Activated naive CD4-positive, alpha-beta T cell treated with anti-CD3 and anti-CD28 coated beads, Interleukin-2, amount 50 U/mL, for 24 hours (primary cell): ENCODE measurements at regions not wholly inside any gene's neighbourhood (a gene's known extent, or its start where the extent isn't known, plus 50 kb on each side); places are given as distances from the start of the nearest gene placed in this dataset.
"Not testable (repeated sequence)": the region's sequence is repeated elsewhere in the genome, so short reads cannot be mapped to it uniquely, and the experiment has no call there.

ENCODE experiments used
- H3K27ac Mint-ChIP-seq: one replicate; pipeline ENCODE4 v1.8.0; 2021; ENCODE audit warnings: mild to moderate bottlenecking, mixed read lengths
- H3K27me3 Mint-ChIP-seq: one replicate; pipeline ENCODE4 v1.8.0; 2021; ENCODE audit warnings: mixed read lengths
- H3K36me3 Mint-ChIP-seq: one replicate; pipeline ENCODE4 v1.8.0; 2021; ENCODE audit warnings: mixed read lengths
- H3K4me1 Mint-ChIP-seq: one replicate; pipeline ENCODE4 v1.8.0; 2021; ENCODE audit warnings: mixed read lengths
- H3K4me3 Mint-ChIP-seq: one replicate; pipeline ENCODE4 v1.8.0; 2021; ENCODE audit warnings: mild to moderate bottlenecking, mixed read lengths
- H3K9me3 Mint-ChIP-seq: one replicate; pipeline ENCODE4 v1.8.0; 2021; ENCODE audit warnings: mixed read lengths

DNA sequence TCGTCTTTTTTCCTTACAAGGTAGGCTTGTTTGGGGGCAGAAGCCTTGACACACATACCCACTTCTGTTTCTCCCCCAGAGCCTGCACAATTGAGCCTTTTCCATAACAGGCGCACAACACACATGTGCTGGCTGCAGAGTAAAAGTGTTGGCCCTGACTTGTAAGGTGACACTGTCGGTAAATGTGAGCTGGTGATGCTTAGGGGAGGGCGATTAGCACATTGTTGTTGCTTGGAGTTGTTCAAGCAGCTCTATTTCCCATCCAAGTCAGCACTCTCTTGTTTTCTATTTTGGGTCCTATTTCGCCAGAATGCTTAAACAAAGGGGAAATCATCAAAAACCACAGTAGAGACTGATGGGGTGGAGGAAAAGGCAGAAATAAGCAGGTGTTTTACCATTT lies 51.9 kb upstream of the PTPRJ start:
- Mint-ChIP-seq H3K27ac (peak overlapping the region; percentile 61), H3K9me3 (no peaks in the 10 kb centered on the region), H3K4me1 (peaks cover 23% of the 10 kb centered on the region), H3K36me3 (no peaks in the 10 kb centered on the region), H3K27me3 (no peaks in the 10 kb centered on the region), H3K4me3 (no peak overlapping the region)

DNA sequence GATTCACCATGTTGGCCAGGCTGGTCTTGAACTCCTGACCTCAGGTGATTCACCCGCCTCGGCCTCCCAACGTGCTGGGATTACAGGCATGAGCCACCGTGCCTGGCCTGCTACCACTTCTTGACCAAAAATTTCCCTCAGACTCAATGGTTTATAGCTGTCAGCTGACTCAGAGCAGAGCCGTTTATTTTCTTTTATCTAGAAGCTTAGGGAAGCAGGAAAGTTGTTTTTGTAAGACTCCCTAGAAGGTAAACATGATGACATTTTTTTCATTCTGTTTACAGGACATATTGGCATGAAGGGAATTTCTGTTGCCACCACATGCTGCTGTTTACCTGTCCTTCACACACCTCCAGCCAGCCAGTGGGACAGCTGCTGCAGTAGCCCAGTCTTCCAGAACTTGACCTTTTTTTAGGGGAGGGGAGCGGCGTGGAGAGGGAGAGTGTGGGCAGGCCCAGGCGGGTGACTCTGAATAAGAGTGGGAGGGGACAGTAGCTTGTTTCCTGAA lies 56.1 kb upstream of the PTPRJ start:
- no peaks in the 10 kb centered on the region for H3K9me3 Mint-ChIP-seq
- no peak overlapping the region for H3K4me3 Mint-ChIP-seq
- H3K4me1 Mint-ChIP-seq: peaks cover 47% of the 10 kb centered on the region
- H3K27me3 Mint-ChIP-seq: no peaks in the 10 kb centered on the region
- peak overlapping the region; percentile 43 for H3K27ac Mint-ChIP-seq
- H3K36me3 Mint-ChIP-seq: no peaks in the 10 kb centered on the region

DNA sequence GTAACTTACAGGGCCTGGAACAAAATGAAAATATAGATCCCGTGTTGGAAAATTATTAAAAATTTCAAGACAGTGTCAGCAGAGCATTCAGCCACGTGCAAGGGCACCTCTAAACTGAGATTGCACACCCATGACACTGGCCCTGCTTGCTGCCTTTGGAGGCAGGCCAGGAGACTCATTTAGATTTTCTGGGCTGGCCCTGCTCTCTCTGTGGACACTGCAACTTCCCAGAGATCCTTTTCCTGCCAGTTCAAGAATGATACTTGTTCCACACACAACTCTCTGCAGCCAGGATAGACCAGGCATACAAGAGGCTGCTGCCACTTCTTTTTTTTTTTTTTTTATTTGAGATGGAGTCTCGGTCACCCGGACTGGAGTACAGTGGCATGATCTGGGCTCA lies 56.7 kb upstream of the PTPRJ start:
- no peaks in the 10 kb centered on the region for H3K27me3 Mint-ChIP-seq
- H3K27ac Mint-ChIP-seq: no peak overlapping the region
- H3K36me3 Mint-ChIP-seq: no peaks in the 10 kb centered on the region
- H3K4me1 Mint-ChIP-seq: peaks cover 51% of the 10 kb centered on the region
- H3K4me3 Mint-ChIP-seq: no peak overlapping the region
- no peaks in the 10 kb centered on the region for H3K9me3 Mint-ChIP-seq

DNA sequence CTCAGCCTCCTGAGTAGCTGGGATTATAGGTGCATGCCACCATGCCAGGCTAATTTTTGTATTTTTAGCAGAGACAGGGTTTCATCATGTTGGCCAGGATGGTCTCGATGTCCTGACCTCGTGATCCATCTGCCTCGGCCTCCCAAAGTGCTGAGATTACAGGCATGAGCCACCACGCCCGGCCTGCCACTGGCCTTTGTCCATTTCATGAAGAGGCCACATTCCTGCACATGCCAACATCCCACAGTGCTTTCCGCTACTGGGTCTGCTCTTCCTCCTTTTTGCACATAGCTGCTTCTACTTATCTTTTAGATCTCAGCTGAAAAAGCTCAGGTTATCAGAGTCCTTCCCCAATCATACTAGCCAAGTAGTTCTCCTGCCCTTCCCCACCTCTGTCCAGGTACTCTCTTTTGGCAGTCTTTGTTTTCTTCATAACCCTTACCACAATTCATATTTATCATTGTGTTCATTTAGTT lies 59.2 kb upstream of the PTPRJ start:
- peak overlapping the region; percentile 76 for H3K4me3 Mint-ChIP-seq
- H3K27ac Mint-ChIP-seq: peak overlapping the region; percentile 79
- not testable (repeated sequence) for H3K27me3 Mint-ChIP-seq, H3K9me3 Mint-ChIP-seq, H3K36me3 Mint-ChIP-seq
- peaks cover 53% of the 10 kb centered on the region for H3K4me1 Mint-ChIP-seq

DNA sequence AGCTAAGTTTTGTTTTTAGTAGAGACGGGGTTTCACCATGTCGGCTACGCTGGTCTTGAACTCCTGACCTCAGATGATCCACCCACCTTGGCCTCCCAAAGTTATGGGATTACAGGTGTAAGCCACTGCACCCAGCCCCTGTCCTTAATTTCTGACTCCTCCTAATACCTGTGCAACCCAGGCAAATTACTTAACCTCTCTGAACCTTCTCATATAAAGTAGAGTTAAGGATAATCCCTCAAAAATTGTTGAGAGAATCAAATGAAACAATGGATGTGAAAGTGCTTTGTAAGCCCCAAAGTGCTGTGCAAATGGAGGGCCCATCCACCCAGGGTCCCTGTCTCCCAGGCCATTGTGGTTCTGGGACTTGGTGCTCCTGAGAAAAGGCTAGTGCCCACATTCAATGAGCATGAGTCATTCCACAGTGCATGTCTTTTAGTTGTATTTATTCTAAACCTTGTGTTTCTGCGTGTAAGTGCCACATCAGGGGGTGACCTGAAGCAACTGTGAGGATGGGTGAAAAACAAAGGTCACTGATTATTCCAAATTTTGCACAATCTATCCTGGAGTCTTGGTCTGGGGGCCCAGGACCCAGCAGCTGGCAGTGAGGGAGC lies 61.4 kb upstream of the PTPRJ start:
- Mint-ChIP-seq H3K9me3 (no peaks in the 10 kb centered on the region), H3K27ac (no peak overlapping the region), H3K4me3 (no peak overlapping the region), H3K27me3 (no peaks in the 10 kb centered on the region), H3K36me3 (no peaks in the 10 kb centered on the region), H3K4me1 (peaks cover 64% of the 10 kb centered on the region)

DNA sequence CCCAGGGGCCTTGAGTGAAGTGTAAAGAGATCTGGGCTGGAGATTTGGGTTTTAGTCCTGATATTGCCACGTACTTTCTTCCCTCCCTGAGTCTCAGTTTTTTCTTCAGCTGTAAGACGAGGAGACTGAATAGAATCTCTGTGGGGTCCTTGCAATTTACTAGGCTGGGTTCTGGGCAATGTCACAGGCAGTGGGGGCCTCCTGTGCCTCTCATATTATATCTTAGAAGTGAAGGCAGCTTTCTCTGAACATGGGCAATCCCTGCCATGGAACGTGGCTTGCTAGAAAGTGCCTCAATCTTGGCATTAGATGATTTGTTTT lies 62.0 kb upstream of the PTPRJ start:
- no peak overlapping the region for H3K4me3 Mint-ChIP-seq
- peak overlapping the region; percentile 70 for H3K27ac Mint-ChIP-seq
- H3K36me3 Mint-ChIP-seq: no peaks in the 10 kb centered on the region
- no peaks in the 10 kb centered on the region for H3K9me3 Mint-ChIP-seq
- H3K4me1 Mint-ChIP-seq: peaks cover 64% of the 10 kb centered on the region
- no peaks in the 10 kb centered on the region for H3K27me3 Mint-ChIP-seq

DNA sequence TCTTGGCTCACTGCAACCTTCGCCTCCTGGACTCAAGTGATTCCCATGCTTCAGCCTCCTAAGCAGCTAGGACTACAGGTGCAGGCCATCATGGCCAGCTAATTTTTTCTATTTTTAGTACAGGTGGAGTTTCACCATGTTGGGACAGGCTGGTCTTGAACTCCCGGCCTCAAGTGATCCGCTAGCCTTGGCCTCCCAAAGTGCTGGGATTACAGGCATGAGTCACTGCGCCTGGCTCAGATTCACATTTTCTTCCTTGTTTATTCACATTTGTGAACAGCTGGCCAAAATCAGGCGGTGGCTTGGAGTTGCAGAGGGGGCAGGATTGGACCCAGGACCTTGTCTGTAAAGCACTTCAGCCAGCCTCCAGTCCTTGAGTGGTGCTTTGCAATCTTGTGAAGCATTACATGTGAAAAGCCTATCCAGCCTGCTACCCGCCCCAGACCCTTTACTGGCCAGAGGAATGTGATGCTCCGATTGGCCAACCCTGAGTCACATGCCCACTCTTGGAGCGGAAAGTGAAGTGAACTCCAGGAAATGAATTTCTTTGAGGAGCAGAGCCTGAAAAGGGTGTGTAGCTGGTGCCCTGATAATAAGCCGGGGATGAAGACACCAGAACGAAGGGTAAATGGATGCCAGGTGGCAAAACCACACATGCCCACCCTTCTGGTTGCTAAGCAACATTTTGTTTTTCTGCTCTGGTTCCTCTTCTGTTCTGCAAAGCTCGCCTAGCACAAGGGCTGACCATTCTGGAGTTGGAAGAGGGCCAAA lies 62.6 kb upstream of the PTPRJ start:
- Mint-ChIP-seq H3K4me1 (peaks cover 62% of the 10 kb centered on the region), H3K27ac (no peak overlapping the region), H3K36me3 (no peaks in the 10 kb centered on the region), H3K27me3 (no peaks in the 10 kb centered on the region), H3K9me3 (no peaks in the 10 kb centered on the region), H3K4me3 (no peak overlapping the region)

DNA sequence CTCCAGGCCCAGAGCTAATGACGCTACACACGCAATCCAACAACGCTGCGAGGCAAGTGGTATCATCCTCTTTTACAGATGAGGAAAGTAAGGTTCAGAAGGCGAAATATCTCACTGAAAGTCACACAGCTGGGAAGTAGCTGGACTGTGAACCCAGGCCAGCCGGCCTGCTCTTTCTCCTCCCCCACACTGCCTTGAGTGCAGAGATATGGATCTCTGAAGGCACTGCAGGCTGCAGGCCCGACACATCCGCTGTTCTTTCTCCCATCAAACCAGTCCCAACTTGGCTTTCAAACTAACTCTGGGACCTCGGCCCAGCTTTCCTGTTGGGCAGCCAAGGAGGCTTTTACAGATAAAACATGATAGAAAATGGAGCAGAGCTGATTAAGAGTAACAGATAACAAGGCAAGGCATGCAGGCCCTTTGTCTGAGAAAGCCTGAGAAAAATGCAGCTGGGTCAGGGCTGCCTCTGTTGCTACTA lies 64.0 kb upstream of the PTPRJ start:
- H3K4me3 Mint-ChIP-seq: no peak overlapping the region
- no peaks in the 10 kb centered on the region for H3K27me3 Mint-ChIP-seq
- no peaks in the 10 kb centered on the region for H3K9me3 Mint-ChIP-seq
- H3K27ac Mint-ChIP-seq: peak overlapping the region; percentile 68
- H3K36me3 Mint-ChIP-seq: no peaks in the 10 kb centered on the region
- peaks cover 58% of the 10 kb centered on the region for H3K4me1 Mint-ChIP-seq

DNA sequence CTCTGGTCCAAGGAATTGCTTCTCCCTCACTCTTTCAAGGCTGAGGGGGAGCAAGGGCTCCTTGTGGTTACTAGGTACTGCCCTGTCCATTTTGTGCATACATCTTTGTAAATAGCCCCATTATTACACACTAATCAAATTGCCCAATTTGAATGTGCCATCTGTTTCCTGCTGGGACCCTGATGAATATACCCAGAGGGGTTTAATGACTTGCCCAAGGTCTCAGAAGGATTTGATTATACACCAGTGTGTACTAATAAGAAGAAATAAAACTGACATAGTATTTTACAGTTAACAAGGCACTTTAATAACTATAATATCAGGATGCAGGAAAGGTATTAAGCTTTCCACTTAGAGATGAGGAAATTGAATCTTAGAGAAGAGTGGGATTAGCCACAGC lies 64.6 kb upstream of the PTPRJ start:
- H3K9me3 Mint-ChIP-seq: no peaks in the 10 kb centered on the region
- H3K4me3 Mint-ChIP-seq: peak overlapping the region; percentile 39
- peaks cover 52% of the 10 kb centered on the region for H3K4me1 Mint-ChIP-seq
- no peaks in the 10 kb centered on the region for H3K27me3 Mint-ChIP-seq
- H3K27ac Mint-ChIP-seq: no peak overlapping the region
- no peaks in the 10 kb centered on the region for H3K36me3 Mint-ChIP-seq

DNA sequence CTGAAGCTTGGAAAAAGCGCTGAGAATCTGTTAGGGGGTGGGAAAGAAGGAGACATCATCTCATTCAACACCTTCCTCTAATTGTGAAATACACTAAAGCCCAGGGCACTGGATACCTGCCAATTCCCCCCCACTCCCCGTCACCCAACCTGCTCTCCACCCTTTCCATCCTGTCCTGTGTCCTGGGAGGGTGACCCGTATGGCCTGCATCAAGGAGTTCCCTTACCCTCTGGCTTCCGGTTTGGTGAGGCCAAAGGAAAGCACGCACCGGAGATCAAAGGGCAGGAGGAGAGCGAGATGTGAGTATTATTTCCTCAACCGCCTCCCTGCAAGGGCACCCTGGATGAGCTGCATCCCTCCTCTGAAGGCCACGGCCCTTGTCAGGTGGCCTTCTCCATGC lies 65.0 kb upstream of the PTPRJ start:
- Mint-ChIP-seq H3K27ac (no peak overlapping the region), H3K9me3 (no peaks in the 10 kb centered on the region), H3K36me3 (no peaks in the 10 kb centered on the region), H3K4me1 (peaks cover 48% of the 10 kb centered on the region), H3K4me3 (peak overlapping the region; percentile 39), H3K27me3 (no peaks in the 10 kb centered on the region)

DNA sequence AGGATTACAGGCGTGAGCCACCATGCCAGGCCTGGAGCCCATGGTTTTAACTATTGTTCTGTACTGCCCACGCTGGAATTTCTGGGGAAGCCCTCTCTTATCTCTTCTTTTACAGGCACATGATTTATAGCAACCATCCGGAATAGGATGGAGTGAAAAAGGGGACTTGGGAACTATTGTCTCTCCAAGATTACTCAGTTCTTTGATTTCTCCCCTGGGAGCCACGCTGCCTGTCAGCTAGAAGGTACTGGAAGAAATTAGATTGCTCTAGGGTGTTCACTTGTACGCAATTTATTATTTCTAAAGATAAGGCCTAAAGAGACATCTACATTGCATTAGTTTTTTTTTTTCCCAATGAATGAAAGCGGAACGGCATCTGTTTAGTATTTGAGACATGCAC lies 65.6 kb upstream of the PTPRJ start:
- no peaks in the 10 kb centered on the region for H3K36me3 Mint-ChIP-seq
- H3K9me3 Mint-ChIP-seq: no peaks in the 10 kb centered on the region
- no peak overlapping the region for H3K4me3 Mint-ChIP-seq
- H3K27ac Mint-ChIP-seq: no peak overlapping the region
- no peaks in the 10 kb centered on the region for H3K27me3 Mint-ChIP-seq
- H3K4me1 Mint-ChIP-seq: peaks cover 42% of the 10 kb centered on the region

DNA sequence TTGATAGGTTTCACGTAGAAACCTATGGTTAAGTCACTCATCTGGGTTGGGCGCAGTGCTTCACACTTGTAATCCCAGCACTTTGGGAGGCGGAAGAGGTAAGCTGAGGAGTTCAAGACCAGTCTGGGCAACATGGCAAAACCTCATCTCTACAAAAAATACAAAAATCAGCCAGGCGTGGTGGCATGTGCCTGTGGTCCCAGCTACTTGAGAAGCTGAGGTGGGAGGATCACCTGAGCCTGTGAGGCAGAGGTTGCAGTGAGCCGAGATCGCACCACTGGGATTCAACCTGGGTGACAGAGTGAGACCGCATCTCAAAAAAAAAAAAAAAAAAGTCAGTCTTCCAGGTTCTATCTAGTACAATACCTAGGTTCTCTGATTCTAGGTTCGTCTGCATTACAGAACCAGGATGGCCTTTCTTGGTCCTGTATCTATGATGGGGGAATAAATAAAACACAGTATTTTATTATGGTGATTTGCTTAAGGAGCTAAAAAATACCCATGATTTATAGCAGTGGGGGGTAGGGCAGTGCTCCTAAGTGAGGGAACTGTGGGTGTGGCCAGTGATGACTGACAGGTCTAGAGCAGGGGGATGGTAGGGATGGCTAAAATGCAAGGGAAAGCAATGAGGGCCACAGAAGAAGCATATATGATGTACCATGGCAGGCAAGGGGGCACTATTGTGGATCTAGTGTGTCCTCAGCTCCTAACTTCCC lies 65.5 kb upstream of the NUP160 start:
- Mint-ChIP-seq H3K4me1 (peaks cover 31% of the 10 kb centered on the region), H3K36me3 (no peaks in the 10 kb centered on the region)

DNA sequence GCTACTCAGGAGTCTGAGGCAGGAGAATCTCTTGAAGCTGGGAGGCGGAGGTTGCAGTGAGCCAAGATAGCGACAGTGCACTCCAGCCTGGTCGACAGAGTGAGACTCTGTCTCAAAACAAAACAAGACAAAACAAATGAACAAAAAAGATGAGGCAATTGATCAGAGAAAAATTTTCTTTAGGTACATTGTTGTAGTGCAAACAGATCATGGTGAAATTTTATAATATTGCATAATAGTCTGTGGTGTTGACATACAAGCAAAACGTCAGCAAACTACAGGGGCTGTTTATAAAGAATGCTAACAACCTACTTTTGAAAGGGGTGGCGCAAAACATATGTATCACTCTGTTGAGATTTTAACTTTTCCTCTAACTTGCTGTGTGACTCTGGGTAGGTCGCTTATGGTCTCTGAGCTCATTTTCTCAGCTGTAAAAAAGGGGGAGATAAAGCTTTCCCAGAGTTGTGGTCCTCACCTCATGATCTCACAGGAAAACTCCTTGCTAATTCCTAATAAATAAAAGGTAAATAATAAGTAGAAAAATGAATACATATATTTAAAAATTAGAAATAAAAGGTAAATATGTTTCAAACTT lies 64.8 kb upstream of the NUP160 start:
- no peaks in the 10 kb centered on the region for H3K36me3 Mint-ChIP-seq
- H3K9me3 Mint-ChIP-seq: no peaks in the 10 kb centered on the region
- H3K4me1 Mint-ChIP-seq: peaks cover 28% of the 10 kb centered on the region
- no peak overlapping the region for H3K27ac Mint-ChIP-seq
- no peak overlapping the region for H3K4me3 Mint-ChIP-seq
- no peaks in the 10 kb centered on the region for H3K27me3 Mint-ChIP-seq

More for the DNA sequence above, 65.5 kb upstream of the NUP160 start:
- H3K27me3 Mint-ChIP-seq: no peaks in the 10 kb centered on the region
- H3K9me3 Mint-ChIP-seq: no peaks in the 10 kb centered on the region
- no peak overlapping the region for H3K27ac Mint-ChIP-seq
- no peak overlapping the region for H3K4me3 Mint-ChIP-seq

DNA sequence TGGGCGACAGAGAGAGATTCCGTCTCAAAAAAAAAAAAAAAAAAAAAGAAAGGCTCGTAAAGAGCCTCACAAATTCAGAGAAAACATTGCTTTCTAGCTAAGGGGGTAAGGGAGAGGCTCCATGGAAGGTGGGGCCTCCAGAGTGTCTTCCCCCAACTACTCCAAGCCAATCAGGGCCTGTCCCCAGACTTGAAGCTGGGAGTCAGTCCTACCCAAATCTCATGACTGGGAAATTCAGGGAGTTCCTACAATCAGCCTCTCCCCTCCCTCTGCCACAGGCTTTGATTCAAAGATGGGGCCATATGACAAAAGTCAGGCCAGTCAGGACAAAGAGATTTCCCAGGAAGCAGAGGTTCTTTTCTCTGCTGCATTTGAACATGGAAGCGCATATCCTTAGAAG lies 63.0 kb upstream of the NUP160 start:
- Mint-ChIP-seq H3K27me3 (no peaks in the 10 kb centered on the region), H3K27ac (no peak overlapping the region), H3K9me3 (no peaks in the 10 kb centered on the region), H3K4me3 (no peak overlapping the region), H3K36me3 (no peaks in the 10 kb centered on the region), H3K4me1 (peaks cover 20% of the 10 kb centered on the region)

DNA sequence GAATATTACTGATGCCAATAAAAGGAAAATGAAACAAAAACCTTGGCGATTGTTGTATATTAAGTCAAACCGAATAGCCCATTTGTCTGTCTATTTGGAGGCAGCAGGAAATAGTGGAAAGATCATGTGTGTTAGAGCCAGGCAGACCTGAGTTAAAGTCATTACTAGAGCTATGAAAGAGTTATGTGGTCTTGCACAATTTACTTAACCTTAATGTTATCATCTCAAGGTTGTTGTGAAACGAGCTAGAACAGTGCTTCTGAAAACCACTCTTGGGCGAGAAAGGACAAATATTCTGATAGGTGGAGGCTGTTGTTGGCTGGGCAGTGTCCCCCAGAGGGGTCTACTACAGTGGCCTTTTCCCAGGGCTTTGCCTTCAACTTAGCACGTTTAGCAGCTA lies 60.0 kb upstream of the NUP160 start:
- no peaks in the 10 kb centered on the region for H3K27me3 Mint-ChIP-seq
- H3K4me1 Mint-ChIP-seq: peaks cover 11% of the 10 kb centered on the region
- H3K4me3 Mint-ChIP-seq: no peak overlapping the region
- H3K27ac Mint-ChIP-seq: no peak overlapping the region
- H3K36me3 Mint-ChIP-seq: no peaks in the 10 kb centered on the region
- H3K9me3 Mint-ChIP-seq: no peaks in the 10 kb centered on the region

DNA sequence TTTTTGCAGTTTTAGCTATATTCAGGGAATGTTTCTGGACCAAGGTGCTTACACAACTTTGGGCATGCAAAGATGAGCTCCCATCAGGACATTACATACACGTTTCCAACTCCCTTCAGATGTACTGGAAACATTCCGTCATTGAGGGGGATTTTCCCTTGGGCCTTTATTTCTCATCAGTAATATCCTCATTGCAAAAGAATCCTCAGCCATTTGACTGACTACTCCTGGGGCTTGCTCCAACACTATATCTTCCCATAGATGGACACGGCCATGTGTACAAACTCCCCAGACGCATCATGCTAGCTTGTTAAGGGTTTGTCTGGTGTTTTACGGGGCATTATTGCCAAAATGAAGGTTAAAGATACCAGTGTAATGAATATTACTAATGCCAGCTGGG lies 59.3 kb upstream of the NUP160 start:
- no peak overlapping the region for H3K27ac Mint-ChIP-seq
- no peaks in the 10 kb centered on the region for H3K9me3 Mint-ChIP-seq
- H3K4me3 Mint-ChIP-seq: no peak overlapping the region
- peaks cover 11% of the 10 kb centered on the region for H3K4me1 Mint-ChIP-seq
- H3K27me3 Mint-ChIP-seq: no peaks in the 10 kb centered on the region
- no peaks in the 10 kb centered on the region for H3K36me3 Mint-ChIP-seq
